Dermis blood vessel endothelial cell (primary cell): ENCODE measurements at regions not wholly inside any gene's neighbourhood (a gene's known extent, or its start where the extent isn't known, plus 50 kb on each side); places are given as distances from the start of the nearest gene placed in this dataset.
"Not testable (repeated sequence)": the region's sequence is repeated elsewhere in the genome, so short reads cannot be mapped to it uniquely, and the experiment has no call there.

Source experiments
- DNase-seq: peaks from one replicate; pipeline ENCODE4 v3.0.0; 2010

DNA sequence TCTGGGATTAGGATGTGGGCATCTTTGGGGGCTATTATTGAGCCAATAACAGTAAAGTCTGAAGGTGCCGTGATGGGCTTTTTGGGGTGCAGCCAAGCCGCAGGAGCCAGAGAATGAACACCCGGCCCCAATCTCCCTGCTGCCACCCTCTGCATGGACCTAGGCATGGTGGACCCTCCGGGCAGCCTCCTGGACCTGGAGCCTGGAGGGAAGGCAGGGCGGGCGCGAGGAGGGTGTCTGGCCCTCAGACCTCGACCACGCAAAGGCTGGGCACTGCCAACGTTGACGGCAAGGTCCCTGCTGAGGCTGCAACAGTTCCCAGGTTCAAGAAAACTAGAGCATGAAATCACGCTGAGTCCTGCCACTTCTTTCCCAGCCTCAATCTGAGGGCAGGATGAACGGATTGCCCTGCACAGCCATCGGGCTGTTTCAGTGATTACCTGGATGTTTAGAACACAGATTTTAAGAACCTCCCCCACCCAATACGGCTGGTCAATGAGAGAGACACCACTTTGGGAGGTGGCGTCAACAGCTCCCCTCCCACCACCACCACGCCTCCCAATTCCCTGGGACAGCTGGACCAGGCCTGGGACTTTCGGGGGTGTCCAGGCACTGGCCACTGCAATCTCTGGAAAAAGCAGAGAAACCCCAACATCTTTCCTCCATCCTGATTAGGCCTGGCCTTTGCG, 147.4 kb downstream of the NPIPB11 start:
- not testable (repeated sequence) for DNase-seq

DNA sequence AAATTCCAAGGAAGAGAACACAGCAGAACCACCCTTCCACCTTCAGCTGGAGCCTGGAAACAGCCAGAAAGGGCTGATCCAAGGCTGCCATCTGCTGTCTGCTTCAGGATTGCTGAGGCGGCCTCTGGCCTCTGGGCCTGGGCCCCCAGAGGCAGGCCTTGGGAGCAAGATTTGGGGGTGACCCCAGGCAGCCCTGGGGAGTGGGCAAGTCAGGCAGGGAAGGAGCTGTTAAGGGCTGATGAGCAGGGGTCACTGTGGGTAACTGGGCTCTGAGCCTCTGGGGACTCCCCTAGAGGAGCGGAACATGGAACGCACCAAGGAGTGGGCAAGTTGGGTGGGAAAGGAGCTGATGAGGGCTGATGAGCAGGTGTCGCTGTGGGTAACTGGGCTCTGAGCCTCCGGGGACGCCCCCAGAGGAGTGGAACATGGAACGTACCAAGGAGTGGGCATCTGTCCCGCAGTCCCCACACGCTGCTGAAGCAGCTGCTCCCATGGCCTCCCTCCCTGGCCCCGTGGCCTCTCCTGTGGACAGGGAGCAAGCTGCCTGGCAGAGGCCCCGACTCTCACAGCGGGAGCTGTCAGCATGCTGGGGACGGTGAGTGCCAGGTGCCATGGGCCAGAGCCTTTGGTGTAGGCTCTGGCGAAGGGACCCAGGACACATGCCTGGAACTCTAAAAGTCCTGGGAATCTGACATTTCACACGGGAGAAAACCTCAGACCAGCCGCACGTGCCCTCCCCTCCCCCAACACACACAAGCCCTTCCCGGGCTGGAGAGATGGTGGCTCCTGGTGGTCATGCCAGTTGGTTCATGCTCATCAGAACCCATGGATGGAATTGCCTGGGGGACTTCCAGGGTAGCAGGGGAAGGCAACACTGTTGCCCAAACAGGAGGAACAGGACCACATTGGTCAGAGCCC, 148.8 kb downstream of the NPIPB11 start:
- DNase-seq = peak; percentile 49

DNA sequence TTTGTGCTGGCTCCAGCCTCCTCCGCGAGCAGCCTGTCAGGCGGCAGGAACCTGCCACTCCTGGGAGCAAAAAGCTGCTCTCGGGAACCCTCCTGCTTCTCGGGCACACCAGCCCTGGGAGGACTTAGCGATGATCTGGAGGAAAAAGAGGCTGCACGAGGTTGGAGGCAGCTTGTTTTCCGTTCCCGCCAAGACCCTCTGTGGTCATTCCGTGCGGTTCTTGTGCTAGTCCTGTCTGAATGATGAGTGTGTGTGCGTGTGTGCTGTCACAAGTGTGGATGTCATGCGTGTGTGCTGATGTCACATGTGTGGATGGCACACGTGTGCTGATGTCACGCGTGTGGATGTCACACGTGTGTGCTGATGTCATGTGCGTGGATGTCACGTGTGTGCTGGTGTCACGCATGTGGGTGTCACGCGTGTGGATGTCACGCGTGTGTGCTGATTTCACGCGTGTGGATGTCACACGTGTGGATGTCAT, 150.0 kb downstream of the NPIPB11 start:
- DNase-seq = no peak

DNA sequence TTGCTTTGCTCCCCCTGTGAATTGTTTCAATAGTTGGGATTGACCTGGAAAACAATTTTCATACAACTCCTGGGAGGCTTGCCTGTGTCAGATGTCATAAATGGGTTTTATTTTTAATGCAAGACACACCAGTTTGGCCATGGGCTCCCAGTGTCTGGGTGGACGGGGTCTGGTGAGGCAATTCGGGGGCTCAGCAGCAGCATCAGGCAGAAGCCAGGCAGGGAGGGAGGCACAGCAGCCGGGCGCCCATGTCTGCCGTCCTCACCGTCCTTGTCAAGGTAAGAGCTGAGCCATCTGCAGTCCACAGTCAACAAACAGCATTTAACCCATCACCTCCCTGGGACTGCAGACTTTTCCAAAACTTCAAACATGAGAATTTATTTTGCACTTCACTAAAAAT, 150.6 kb downstream of the NPIPB11 start:
- not testable (repeated sequence) for DNase-seq

DNA sequence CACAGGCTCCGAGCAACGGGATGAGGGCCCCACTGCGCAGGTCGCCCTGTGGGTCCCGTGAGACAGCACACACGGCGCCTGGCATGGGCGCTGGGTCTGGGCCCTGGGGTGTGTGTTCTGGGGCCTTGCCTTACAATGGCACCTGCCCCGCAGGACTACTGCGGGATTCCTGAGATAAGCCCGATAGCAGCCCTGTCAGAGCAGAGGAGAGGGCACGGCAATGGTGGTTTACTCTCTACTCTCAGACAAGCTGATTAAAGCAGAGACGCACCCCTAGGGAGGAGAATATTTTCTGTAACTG, 151.1 kb downstream of the NPIPB11 start:
- not testable (repeated sequence) for DNase-seq

DNA sequence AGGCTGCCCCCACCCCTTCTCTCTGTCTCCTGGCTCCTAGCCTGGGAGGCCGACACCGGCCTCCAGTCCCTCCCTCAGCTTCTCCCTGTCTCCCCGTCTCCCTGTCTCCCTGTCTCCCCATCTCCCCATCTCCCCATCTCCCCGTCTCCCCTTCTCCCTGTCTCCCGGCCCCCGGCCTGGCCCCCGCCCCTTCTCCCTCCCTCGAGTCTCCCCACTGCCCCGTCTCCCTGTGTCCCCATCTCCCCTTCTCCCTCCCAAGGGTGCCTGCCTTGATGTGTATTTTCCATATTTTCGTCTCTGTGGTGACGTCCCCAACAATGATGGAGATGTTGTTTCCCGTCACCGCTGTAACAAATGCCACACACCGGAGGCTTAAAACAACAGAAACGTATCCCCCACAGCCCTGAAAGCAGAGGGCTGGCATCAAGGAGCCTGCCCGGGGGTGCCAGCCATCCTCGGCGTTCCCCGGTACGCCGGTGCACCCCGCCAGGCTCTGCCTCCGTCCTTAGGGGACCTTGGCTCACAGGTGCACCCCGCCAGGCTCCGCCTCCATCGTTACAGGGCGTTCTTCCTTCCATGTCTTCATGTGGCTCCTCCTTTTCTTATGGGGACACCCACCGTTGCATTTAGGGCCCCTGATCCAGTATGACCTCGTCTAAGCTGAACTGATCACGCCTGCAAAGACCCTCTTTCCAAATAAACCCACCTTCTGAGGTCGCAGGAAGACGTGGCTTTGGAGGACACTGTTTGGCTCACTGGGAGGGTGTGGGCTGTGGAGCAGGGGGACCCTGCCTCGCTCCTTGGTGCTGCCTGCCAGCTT, 151.6 kb downstream of the NPIPB11 start:
- DNase-seq = no peak

DNA sequence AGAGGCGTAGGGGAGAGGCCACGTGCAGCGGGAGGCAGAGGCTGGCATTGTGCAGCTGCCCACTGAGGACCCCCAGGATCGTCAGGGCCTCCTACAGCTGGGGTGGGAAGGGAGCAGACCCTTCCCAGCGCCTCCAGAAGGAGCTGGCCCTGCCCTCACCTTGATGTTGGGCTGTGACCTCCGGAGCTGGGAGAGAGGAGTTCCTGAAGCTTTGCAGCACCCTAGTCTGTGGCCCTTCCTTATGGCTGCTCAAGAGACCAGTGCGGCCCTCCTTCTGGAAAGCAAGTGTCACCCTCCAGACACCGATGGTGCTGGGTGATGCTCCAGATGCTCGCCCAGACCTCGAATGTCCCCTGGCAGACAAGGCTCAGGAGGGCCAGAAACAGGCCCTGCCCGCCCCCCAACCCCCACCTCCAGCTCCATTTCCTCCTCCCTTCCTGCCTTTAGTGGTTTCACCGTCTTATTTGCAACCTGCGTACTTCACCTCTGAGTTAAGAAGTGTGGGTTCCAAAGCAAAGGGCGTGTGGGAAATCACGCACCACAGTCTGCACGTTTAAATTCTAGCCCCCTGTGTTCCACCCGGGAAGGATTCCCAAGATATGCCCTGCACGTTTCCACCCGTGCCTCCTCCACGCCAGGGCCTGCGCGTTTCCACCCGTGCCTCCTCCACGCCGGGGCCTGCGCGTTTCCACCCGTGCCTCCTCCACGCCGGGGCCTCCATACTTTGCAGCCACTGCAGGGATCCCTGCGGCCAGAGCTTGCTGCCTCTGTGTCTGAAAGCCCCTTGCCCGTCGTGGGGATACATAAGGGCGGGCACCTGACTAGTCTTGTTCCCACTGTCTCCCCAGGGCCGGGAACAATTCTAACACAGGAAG, 152.6 kb downstream of the NPIPB11 start:
- not testable (repeated sequence) for DNase-seq

DNA sequence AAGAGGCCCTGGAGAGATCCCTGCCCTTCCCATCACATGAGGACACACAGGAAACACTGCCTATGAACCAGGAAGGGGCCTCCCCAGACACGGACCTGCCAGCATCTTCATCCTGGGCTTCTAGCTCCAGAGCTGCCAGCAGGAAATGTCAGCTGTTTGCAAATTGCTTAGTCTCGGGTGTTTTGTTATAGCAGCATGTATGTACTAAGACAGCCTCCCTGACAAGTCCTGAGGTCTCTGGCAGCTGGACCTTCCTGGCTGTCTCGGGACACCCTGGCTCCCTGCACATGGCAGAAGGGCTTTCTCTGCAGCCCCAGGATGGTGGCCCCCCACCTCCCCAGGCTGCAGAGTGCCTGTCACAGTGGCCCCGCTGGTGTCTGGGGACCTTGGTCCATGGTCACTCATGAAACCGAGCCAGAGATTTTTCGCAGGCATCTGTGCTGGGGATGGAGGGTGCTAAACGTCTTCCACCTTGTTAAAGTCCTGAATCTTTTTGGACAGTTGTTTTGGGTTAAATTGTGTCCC, 153.4 kb downstream of the NPIPB11 start:
- not testable (repeated sequence) for DNase-seq

DNA sequence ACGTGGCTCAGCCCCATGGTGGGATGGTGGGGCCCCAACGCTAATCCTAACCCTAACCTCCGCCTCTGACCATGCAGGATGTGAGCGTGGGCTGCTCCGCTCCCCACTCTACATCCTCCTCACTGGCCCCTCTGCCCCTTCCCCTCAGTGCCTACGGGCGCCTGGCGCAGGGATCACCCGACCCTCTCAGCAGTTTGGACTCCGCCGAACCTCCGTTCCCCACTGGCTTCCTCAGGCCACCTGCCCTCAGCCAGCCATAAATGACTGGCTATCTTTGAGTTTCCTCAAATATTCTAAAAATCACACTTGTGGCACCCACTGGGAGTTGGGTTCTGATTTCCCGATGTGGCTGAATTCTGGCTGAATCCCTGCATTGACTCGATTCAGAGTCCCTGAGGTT, 154.2 kb downstream of the NPIPB11 start:
- DNase-seq = not testable (repeated sequence)

DNA sequence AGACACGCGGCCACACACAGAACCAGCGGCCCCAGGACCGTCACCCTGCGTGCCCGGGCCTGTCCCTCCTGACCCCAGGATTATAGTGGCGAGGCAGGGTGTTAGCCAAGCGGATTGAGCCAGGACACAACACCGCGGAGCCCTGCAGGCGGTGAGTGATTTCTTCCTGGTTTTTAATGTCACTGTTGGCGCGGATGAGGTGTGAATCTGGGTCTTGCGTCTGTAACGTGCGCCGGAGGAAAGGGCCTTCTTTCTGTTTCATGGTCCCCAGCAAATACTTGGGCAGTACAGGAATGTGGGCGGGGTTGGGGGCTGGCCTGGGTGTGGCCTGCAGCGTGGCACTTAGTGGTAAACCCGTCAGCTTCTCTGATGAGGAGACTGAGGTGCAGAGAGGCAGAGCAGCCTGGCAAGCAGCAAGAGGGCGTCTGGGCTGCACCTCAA, 154.9 kb downstream of the NPIPB11 start:
- DNase-seq = not testable (repeated sequence)

DNA sequence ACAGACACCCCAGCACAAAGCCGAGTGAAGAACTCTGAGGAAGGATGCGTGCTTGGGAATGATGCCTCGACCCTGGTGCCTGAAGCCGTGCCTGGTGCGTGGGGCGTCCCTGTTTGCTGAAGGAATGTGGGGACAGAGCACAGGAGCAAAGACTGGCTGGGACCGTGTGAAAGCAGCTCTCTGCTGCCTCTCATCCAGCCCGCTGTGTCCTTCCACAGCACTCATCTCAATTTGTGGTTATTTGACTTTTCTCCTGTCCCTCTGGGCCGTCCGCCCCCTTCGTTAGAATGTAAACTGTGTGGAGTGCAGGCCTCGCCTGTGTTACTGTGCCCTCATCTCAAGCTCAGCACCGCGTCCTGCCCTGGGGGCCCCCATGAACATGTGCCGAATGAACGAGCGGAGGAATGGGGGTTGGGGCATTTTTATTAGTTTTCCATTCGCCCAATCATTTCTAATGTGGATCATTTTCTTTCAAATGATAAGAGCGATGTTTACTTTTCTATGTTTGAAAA, 155.5 kb downstream of the NPIPB11 start:
- DNase-seq = not testable (repeated sequence)

DNA sequence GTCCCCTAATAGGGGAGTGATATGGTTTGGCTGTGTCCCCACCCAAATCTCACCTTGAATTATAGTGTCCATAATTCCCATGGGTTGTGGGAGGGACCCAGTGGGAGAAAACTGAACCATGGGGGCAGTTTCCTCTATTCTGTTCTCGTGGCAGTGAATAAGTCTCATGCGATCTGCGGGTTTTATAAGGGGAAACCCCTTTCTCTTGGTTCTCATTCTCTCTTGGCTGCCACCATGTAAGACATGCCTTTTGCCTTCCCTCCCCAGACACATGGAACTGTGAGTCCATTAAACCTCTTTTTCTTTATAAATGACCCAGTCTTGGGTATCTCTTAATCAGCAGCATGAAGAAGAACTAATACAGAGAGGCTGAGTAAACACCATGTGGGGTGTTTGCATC, 156.0 kb downstream of the NPIPB11 start:
- not testable (repeated sequence) for DNase-seq

DNA sequence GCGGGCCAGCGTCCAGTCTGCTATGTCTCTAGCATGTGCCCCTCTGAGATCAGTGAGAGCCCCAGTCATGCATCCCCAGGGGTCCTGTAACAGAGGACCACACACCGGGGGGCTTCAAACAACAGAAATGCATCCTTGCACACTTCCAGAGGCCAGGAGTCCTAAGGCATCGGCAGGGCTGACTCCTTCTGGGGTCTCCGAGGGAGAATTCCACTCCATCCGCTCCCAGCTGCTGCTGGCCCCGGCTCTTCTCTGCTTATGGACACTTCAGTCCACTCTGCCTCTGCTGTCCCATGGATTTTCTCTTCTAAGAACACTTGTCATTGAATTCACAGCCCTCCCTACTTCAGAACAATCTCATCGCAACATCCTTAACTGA, 157.6 kb downstream of the NPIPB11 start:
- not testable (repeated sequence) for DNase-seq

DNA sequence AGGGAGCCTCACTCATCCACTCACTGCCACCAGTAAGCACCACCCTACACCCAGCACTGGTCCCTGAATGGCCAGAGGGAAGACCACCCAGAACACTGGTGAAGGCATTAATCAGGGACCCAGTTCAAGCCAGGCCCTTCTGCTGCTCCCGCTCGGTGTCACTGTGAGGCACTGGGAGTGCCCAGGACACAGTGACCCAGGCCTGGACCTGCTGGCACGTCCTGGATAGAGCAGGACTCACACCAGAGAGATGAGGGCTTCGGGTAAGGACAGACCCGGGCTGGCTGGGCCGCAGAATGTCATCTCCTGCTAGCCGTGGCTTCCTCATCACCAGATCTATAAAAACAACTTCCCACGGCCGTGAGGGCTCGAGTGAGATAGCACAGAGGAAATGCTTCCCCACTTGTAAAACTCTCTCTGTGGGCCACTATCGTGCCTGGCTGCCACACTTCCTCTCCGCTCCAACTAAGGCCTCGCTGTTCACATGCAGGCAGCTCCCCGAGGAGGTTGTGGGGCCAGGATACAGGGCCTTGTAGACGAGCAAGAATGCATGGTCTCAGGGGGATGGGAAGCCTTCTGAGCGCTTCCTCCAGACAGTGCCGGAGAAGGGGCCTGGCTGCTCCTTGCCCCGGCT, 158.1 kb downstream of the NPIPB11 start:
- DNase-seq = not testable (repeated sequence)

DNA sequence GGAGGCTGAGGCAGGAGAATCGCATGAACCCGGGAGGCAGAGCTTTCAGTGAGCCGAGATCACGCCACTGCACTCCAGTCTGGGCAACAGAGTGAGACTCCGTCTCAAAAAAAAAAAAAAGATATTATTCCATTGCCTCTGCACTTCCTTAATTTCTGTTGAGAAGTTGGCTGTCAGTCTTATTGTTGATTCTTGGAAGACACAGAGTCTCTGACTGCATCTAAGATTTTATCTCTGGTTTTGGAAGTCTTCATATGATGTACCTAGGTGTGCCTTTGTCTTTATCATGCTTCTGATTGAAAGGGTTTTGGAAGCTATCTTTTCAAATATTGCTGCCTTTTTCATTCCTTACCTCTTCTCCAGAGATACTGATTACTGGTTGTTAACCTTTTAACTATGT, 160.4 kb downstream of the NPIPB11 start:
- not testable (repeated sequence) for DNase-seq

DNA sequence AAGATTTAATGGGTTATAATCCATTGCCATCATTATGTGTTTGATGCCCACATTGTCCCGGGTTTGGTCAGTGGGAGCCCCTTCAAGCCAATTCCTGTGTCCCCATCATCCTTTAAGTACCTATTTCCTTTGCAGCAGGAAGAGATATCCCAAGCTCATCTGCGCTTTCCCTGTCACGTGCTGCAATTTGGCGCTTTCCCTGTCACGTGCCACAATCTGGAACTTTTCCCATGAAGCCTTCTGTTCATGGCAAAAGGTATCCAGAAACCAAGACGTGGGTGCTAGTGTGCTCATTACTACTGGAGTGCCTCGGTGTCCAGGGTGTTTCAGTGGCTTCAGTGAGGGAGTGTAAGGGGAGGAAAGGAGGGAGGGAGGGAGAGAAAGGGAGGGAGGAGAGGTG, 168.5 kb downstream of the NPIPB11 start:
- no peak for DNase-seq

DNA sequence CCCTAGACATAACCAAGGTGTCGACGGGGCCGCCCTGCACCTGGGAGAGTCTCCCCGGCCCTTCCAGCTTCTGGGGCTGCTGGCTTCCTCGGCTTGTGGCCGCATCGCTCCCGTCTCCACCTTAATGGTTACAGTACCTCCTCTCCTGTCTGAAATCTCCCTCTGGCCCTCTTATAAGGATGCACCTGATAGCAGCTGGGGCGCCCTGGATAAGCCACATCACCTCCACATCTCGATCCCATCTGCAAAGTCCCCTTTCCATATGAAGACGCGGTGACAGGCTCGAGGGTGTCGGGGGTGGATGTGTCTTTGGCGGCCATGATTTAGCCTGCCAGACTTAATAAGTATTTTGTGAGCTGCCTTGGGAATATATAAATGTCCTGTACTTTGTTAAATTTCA, 169.0 kb downstream of the NPIPB11 start:
- DNase-seq = not testable (repeated sequence)

DNA sequence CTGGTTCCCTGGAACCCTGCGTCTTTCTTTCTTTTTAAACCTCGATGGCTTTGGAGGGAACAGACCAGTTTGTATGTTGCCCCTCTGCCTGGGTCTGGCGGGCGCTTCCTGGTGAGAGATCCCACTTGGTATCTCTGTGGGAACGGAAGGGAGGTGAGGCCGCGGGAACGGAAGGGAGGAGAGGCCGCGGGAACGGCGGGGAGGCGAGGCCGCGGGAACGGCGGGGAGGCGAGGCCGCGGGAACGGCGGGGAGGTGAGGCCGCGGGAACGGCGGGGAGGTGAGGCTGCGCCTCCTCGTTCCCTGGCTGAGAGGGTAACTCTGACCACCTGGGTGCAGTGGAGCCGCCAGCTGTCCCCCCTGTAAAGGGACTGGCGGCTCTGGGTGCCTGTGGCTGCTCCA, 169.5 kb downstream of the NPIPB11 start:
- not testable (repeated sequence) for DNase-seq

DNA sequence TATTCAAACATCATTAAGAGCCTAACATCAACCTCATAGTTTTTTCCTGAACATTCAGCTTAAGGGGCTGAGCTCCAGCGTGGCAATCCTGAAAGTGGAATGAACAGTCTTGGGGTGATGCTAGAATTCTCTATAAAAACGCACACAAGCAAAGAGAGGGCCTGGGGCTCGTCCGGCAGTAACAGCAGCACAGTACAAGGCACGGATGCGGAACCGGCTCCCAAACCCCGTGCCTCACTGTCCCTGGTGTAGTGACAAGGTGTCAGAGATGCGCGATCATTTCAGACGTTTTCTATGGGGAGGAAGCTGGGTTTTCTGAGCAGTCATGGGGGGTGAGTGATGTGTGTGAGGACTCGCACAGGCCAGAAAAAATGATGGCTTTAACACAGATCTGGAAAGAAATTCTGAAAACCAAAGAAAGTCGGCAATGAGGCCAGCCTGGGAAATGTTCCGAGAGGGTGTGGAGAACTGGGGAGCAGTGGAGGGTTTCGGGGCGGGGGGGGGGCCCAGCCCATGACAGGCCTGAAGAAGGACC, 170.6 kb downstream of the NPIPB11 start:
- DNase-seq = not testable (repeated sequence)

DNA sequence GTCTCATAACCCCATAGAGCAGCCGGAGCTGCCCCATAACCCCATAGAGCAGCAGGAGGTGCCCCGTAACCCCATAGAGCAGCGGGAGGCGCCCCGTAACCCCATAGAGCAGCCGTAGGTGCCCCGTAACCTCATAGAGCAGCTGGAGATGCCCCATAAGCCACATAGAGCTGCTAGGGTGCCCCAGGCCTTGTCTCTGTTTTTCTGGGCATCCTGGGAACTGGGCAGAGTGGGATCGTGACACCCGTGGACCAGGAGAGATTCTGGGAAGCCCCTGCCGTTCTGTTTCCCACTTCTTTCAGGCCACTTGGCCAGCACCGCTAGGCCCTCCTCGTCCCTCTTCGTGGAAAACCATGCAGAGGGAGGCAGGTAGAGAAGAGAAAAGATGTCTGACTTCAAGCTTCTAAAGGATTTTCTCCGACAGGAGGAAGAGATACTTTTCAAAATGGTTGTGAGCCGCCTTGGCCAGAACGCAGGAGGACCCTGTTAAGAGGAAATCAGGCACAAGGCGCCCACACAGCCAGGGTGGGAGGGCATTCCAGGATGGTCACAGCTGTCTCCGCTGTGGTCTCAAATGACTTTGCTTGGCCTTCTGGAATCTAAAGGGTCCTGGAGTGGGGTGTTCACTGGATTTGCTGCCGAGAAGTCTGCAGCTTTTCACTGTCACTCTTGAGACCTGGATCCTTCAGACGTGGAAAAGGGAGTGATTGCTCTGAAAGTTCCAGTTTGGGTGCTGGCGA, 171.8 kb downstream of the NPIPB11 start:
- not testable (repeated sequence) for DNase-seq
